Liver (tissue), 8 donors: ENCODE measurements at regions not wholly inside any gene's neighbourhood (a gene's known extent, or its start where the extent isn't known, plus 50 kb on each side); places are given as distances from the start of the nearest gene placed in this dataset.

ENCODE experiments used
- DNase-seq: peaks from one replicate; pipeline ENCODE4 v3.0.0-alpha.2; 2017; ENCODE audit warnings: low spot score
- H3K27ac ChIP-seq, 2 donors: one replicate each; pipeline ENCODE4 v1.7.0; 2013; ENCODE audit warnings: inconsistent platforms in 2 of 2, low read length in 2 of 2, control low read depth in 1 of 2, low read depth in 1 of 2, mild to moderate bottlenecking in 1 of 2
- H3K27me3 ChIP-seq, 4 donors: one replicate each; pipeline versions ENCODE4 v1.6.1 to v1.7.0; 2013; ENCODE audit warnings: low read length in 3 of 4, inconsistent platforms in 1 of 4, mild to moderate bottlenecking in 1 of 4, moderate library complexity in 1 of 4; ENCODE audit not compliant: control insufficient read depth in 4 of 4, insufficient read depth in 4 of 4
- H3K36me3 ChIP-seq, 4 donors: one replicate each; pipeline versions ENCODE4 v1.6.1 to v1.7.0; 2013; ENCODE audit warnings: low read length in 3 of 4, mild to moderate bottlenecking in 3 of 4, low read depth in 1 of 4, moderate library complexity in 1 of 4; ENCODE audit not compliant: control insufficient read depth in 4 of 4, insufficient read depth in 3 of 4
- H3K4me1 ChIP-seq, 4 donors: one replicate each; pipeline versions ENCODE4 v1.6.1 to v1.7.0; 2013; ENCODE audit warnings: low read length in 3 of 4, mild to moderate bottlenecking in 3 of 4, moderate library complexity in 1 of 4; ENCODE audit not compliant: control insufficient read depth in 4 of 4, insufficient read depth in 4 of 4
- H3K4me3 ChIP-seq, 3 donors: one replicate each; pipeline versions ENCODE4 v1.6.1 to v1.7.0; 2013; ENCODE audit warnings: low read length in 3 of 3, control low read depth in 1 of 3, low read depth in 1 of 3, mild to moderate bottlenecking in 1 of 3
- H3K9ac ChIP-seq, 2 donors: one replicate each; pipeline ENCODE4 v1.7.0; 2013; ENCODE audit warnings: low read length in 2 of 2, mild to moderate bottlenecking in 2 of 2, moderate library complexity in 2 of 2, control low read depth in 1 of 2, low read depth in 1 of 2
- H3K9me3 ChIP-seq, 4 donors: one replicate each; pipeline versions ENCODE4 v1.6.1 to v1.7.0; 2013; ENCODE audit warnings: low read length in 3 of 4; ENCODE audit not compliant: control insufficient read depth in 4 of 4
- EGR1 ChIP-seq, 2 donors: IDR thresholded peaks; 2 replicates each; pipeline ENCODE4 v1.6.1; 2016 to 2018; ENCODE audit warnings: antibody characterized with exemption in 2 of 2, low read depth in 2 of 2
- FOXA1 ChIP-seq: IDR thresholded peaks from 2 replicates; pipeline ENCODE4 v1.6.1; 2016; ENCODE audit warnings: antibody characterized with exemption
- FOXA2 ChIP-seq: IDR thresholded peaks from 2 replicates; pipeline ENCODE4 v1.6.1; 2016; ENCODE audit warnings: antibody characterized with exemption
- GABPA ChIP-seq, 2 donors: IDR thresholded peaks in 1 of 2; conservative IDR thresholded peaks in 1 of 2; 2 replicates each; pipeline ENCODE4 v1.6.1; 2016; ENCODE audit warnings: antibody characterized with exemption in 2 of 2, mild to moderate bottlenecking in 1 of 2, moderate library complexity in 1 of 2
- HNF4A ChIP-seq, 2 donors: conservative IDR thresholded peaks; 2 replicates each; pipeline ENCODE4 v1.6.1; 2016; ENCODE audit warnings: antibody characterized with exemption in 2 of 2, mild to moderate bottlenecking in 2 of 2
- HNF4G ChIP-seq: IDR thresholded peaks from 2 replicates; pipeline ENCODE4 v1.6.1; 2016; ENCODE audit warnings: antibody characterized with exemption
- JUND ChIP-seq, 2 donors: IDR thresholded peaks; 2 replicates each; pipeline ENCODE4 v1.6.1; 2016; ENCODE audit warnings: antibody characterized with exemption in 2 of 2
- MAX ChIP-seq: IDR thresholded peaks from 2 replicates; pipeline ENCODE4 v1.6.1; 2016; ENCODE audit warnings: antibody characterized with exemption
- NR2F2 ChIP-seq: IDR thresholded peaks from 2 replicates; pipeline ENCODE4 v1.6.1; 2016; ENCODE audit warnings: antibody characterized with exemption
- RAD21 ChIP-seq, 2 donors: IDR thresholded peaks; 2 replicates each; pipeline ENCODE4 v1.6.1; 2016; ENCODE audit warnings: antibody characterized with exemption in 2 of 2, mild to moderate bottlenecking in 2 of 2
- RXRA ChIP-seq, 2 donors: IDR thresholded peaks; 2 replicates each; pipeline ENCODE4 v1.6.1; 2017 to 2018; ENCODE audit warnings: antibody characterized with exemption in 2 of 2, mild to moderate bottlenecking in 1 of 2
- SP1 ChIP-seq: IDR thresholded peaks from 2 replicates; pipeline ENCODE4 v1.6.1; 2018; ENCODE audit warnings: antibody characterized with exemption, mild to moderate bottlenecking
- TAF1 ChIP-seq: conservative IDR thresholded peaks from 2 replicates; pipeline ENCODE4 v1.6.1; 2016; ENCODE audit warnings: antibody characterized with exemption, mild to moderate bottlenecking
- YY1 ChIP-seq: IDR thresholded peaks from 2 replicates; pipeline ENCODE4 v1.6.1; 2016; ENCODE audit warnings: antibody characterized with exemption, mild to moderate bottlenecking
- ZBTB33 ChIP-seq: IDR thresholded peaks from 2 replicates; pipeline ENCODE4 v1.6.1; 2016; ENCODE audit warnings: antibody characterized with exemption
- WGBS: extraction: QIAGEN DNeasy Blood & Tissue Kit; methylation state at CpG from one replicate; pipeline ENCODE4 v1.1.7; 2013; 5-methylcytosine and 5-hydroxymethylcytosine counted together
- TF ChIP-seq, protein P1 (sequence below): fragments of 150-350 bp; IDR thresholded peaks from 2 replicates; pipeline ENCODE4 v1.5.1; 2017; ENCODE audit warnings: improper control_type of control experiment, low read depth, low read length; ENCODE audit not compliant: missing input control
- TF ChIP-seq, protein P2 (sequence below): IDR thresholded peaks from 2 replicates; pipeline ENCODE4 v1.6.1; 2016; ENCODE audit warnings: antibody characterized with exemption
- TF ChIP-seq, protein P3 (sequence below): IDR thresholded peaks from 2 replicates; pipeline ENCODE4 v1.6.1; 2016; ENCODE audit warnings: antibody characterized with exemption, mild to moderate bottlenecking
- donor health status: healthy.
- donor health status: healthy.
- donor health status: healthy.
- donor health status: healthy.
- donor health status: healthy.

DNA sequence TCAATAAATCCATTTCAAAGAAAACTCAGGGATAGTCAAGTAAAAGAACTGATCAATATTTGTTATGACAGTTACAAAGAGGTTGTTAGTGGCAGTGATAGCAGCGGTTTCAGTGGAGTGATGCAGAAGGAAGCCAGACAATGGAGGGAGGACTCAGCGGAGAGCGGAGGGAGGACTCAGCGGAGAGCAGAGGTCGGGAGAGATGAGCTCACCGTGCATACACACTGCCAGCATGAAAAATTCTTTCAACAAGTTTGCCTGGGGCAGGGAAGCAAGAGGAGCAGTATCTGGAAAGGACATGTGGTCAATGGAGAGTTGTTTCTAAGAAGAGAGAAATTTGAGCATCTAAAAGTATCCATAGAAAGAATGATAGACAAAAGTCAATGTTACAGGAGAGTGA lies 60.9 kb upstream of the BCL11A start:
- H3K9ac ChIP-seq: no peak overlapping the region
- no peaks in the 10 kb centered on the region for H3K36me3 ChIP-seq
- no peak overlapping the region for H3K27ac ChIP-seq
- WGBS: 85% methylated on average over 6 of the region's 6 CpGs
- H3K4me3 ChIP-seq: no peak overlapping the region
- TF ChIP-seq MAX (no peak), FOXA1 (no peak), TAF1 (no peak), EGR1 (IDR thresholded peaks at IDR 0.05; ENCODE audit: low read depth in 2 of 2) (no peak), GABPA (IDR thresholded peaks at IDR 0.05 in 1 of 2, conservative IDR thresholded peaks at IDR 0.05 in 1 of 2) (no peak), RAD21 (IDR thresholded peaks at IDR 0.05) (no peak), ZBTB33 (no peak), SP1 (no peak), JUND (IDR thresholded peaks at IDR 0.05) (no peak), RXRA (IDR thresholded peaks at IDR 0.05) (no peak), NR2F2 (no peak), HNF4G (no peak), HNF4A (conservative IDR thresholded peaks at IDR 0.05) (no peak), YY1 (no peak), FOXA2 (no peak)
- TF ChIP-seq, protein P1, sequence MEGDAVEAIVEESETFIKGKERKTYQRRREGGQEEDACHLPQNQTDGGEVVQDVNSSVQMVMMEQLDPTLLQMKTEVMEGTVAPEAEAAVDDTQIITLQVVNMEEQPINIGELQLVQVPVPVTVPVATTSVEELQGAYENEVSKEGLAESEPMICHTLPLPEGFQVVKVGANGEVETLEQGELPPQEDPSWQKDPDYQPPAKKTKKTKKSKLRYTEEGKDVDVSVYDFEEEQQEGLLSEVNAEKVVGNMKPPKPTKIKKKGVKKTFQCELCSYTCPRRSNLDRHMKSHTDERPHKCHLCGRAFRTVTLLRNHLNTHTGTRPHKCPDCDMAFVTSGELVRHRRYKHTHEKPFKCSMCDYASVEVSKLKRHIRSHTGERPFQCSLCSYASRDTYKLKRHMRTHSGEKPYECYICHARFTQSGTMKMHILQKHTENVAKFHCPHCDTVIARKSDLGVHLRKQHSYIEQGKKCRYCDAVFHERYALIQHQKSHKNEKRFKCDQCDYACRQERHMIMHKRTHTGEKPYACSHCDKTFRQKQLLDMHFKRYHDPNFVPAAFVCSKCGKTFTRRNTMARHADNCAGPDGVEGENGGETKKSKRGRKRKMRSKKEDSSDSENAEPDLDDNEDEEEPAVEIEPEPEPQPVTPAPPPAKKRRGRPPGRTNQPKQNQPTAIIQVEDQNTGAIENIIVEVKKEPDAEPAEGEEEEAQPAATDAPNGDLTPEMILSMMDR: no peak
- TF ChIP-seq, protein P2, sequence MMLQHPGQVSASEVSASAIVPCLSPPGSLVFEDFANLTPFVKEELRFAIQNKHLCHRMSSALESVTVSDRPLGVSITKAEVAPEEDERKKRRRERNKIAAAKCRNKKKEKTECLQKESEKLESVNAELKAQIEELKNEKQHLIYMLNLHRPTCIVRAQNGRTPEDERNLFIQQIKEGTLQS: no peak
- TF ChIP-seq, protein P3, sequence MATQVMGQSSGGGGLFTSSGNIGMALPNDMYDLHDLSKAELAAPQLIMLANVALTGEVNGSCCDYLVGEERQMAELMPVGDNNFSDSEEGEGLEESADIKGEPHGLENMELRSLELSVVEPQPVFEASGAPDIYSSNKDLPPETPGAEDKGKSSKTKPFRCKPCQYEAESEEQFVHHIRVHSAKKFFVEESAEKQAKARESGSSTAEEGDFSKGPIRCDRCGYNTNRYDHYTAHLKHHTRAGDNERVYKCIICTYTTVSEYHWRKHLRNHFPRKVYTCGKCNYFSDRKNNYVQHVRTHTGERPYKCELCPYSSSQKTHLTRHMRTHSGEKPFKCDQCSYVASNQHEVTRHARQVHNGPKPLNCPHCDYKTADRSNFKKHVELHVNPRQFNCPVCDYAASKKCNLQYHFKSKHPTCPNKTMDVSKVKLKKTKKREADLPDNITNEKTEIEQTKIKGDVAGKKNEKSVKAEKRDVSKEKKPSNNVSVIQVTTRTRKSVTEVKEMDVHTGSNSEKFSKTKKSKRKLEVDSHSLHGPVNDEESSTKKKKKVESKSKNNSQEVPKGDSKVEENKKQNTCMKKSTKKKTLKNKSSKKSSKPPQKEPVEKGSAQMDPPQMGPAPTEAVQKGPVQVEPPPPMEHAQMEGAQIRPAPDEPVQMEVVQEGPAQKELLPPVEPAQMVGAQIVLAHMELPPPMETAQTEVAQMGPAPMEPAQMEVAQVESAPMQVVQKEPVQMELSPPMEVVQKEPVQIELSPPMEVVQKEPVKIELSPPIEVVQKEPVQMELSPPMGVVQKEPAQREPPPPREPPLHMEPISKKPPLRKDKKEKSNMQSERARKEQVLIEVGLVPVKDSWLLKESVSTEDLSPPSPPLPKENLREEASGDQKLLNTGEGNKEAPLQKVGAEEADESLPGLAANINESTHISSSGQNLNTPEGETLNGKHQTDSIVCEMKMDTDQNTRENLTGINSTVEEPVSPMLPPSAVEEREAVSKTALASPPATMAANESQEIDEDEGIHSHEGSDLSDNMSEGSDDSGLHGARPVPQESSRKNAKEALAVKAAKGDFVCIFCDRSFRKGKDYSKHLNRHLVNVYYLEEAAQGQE: no peak
- DNase-seq: no peak
- no peaks in the 10 kb centered on the region for H3K4me1 ChIP-seq
- H3K27me3 ChIP-seq: peaks cover 0 to 4% (median 0%) of the 10 kb centered on the region in 4 donors
- H3K9me3 ChIP-seq: no peaks in the 10 kb centered on the region
